Glutamatergic neuron (in vitro differentiated cells): ENCODE measurements at regions not wholly inside any gene's neighbourhood (a gene's known extent, or its start where the extent isn't known, plus 50 kb on each side); places are given as distances from the start of the nearest gene placed in this dataset.

Source experiments
- DNase-seq: peaks from one replicate; pipeline ENCODE4 v3.0.0; 2022
- H3K27ac Mint-ChIP-seq: one replicate; pipeline ENCODE4 v1.8.0; 2020; ENCODE audit warnings: mild to moderate bottlenecking, mixed read lengths, inconsistent platforms; ENCODE audit not compliant: unreplicated experiment
- H3K27me3 Mint-ChIP-seq: one replicate; pipeline ENCODE4 v1.8.0; 2020; ENCODE audit warnings: mild to moderate bottlenecking, moderate library complexity, mixed read lengths, inconsistent platforms; ENCODE audit not compliant: unreplicated experiment
- H3K36me3 Mint-ChIP-seq: one replicate; pipeline ENCODE4 v1.8.0; 2020; ENCODE audit warnings: mild to moderate bottlenecking, mixed read lengths, inconsistent platforms; ENCODE audit not compliant: unreplicated experiment
- H3K4me1 Mint-ChIP-seq: one replicate; pipeline ENCODE4 v1.8.0; 2020; ENCODE audit warnings: mild to moderate bottlenecking, low read depth, mixed read lengths, inconsistent platforms; ENCODE audit not compliant: unreplicated experiment
- H3K4me3 Mint-ChIP-seq: one replicate; pipeline ENCODE4 v1.8.0; 2020; ENCODE audit warnings: mild to moderate bottlenecking, mixed read lengths, inconsistent platforms; ENCODE audit not compliant: unreplicated experiment
- H3K9me3 Mint-ChIP-seq: one replicate; pipeline ENCODE4 v1.8.0; 2020; ENCODE audit warnings: mild to moderate bottlenecking, moderate library complexity, mixed read lengths, inconsistent platforms; ENCODE audit not compliant: unreplicated experiment
- TF ChIP-seq, protein P1 (sequence below): fragments of 200-600 bp; sonication (generic); IDR thresholded peaks from one replicate; pipeline ENCODE4 v1.5.0; 2021; ENCODE audit not compliant: partially characterized antibody, unreplicated experiment

DNA sequence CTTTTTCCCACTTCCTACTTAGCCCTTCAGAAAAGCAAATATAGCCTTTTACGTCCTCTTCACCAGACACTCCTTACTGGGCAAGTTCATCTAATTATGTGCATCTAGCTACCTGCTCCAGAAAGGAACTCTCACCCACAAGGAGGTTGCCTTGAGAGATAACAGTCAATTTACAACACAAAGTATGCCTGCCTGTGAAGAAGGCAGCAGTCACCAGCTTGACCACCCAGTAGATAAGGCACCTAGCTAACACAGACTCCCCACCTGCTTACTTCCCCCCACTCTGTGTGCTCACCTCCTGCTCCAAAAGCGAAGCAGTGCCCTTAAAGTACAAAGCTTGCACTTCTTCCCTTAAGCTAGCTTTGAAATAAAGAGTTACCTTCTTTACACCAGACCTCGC is 111.7 kb upstream of the MRPS30 start:
- H3K36me3 Mint-ChIP-seq, result no peaks in the 10 kb centered on the region
- H3K9me3 Mint-ChIP-seq, result no peaks in the 10 kb centered on the region
- no peak overlapping the region for H3K4me3 Mint-ChIP-seq
- H3K27ac Mint-ChIP-seq, result no peak overlapping the region
- TF ChIP-seq, protein P1, sequence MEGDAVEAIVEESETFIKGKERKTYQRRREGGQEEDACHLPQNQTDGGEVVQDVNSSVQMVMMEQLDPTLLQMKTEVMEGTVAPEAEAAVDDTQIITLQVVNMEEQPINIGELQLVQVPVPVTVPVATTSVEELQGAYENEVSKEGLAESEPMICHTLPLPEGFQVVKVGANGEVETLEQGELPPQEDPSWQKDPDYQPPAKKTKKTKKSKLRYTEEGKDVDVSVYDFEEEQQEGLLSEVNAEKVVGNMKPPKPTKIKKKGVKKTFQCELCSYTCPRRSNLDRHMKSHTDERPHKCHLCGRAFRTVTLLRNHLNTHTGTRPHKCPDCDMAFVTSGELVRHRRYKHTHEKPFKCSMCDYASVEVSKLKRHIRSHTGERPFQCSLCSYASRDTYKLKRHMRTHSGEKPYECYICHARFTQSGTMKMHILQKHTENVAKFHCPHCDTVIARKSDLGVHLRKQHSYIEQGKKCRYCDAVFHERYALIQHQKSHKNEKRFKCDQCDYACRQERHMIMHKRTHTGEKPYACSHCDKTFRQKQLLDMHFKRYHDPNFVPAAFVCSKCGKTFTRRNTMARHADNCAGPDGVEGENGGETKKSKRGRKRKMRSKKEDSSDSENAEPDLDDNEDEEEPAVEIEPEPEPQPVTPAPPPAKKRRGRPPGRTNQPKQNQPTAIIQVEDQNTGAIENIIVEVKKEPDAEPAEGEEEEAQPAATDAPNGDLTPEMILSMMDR, result no peak
- H3K4me1 Mint-ChIP-seq, result no peaks in the 10 kb centered on the region
- no peaks in the 10 kb centered on the region for H3K27me3 Mint-ChIP-seq
- DNase-seq, result no peak

DNA sequence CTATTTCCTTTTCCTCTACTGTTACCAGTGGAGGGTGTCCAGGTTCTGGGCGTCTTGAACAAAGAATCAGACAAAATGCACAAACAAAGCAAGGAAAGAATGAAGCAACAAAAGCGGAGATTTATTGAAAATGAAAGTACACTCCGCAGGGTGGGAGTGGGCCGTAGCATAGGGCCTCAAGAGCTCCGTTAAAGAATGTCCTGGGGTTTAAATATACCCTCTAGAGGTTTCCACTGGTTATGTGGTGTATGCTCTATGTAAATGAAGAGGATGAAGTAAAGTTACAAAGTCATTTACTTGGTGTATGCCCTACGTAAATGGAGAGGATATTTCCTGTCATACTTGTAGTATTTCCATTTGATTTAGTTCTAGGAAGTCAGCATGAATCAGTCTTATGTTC is 113.5 kb upstream of the MRPS30 start:
- no peak for DNase-seq
- H3K27ac Mint-ChIP-seq, result no peak overlapping the region
- H3K4me1 Mint-ChIP-seq, result no peaks in the 10 kb centered on the region
- TF ChIP-seq, protein P1, result no peak
- no peaks in the 10 kb centered on the region for H3K27me3 Mint-ChIP-seq
- no peak overlapping the region for H3K4me3 Mint-ChIP-seq
- H3K36me3 Mint-ChIP-seq, result no peaks in the 10 kb centered on the region
- H3K9me3 Mint-ChIP-seq, result no peaks in the 10 kb centered on the region

- Mint-ChIP-seq H3K36me3 (no peaks in the 10 kb centered on the region), H3K9me3 (no peaks in the 10 kb centered on the region), H3K27ac (no peak overlapping the region), H3K4me1 (peaks cover 8% of the 10 kb centered on the region), H3K4me3 (no peak overlapping the region), H3K27me3 (no peaks in the 10 kb centered on the region)
- TF ChIP-seq, protein P1, result no peak
- DNase-seq, result no peak
Observed at GRCh38 chr5:44691802-44692201, 116.9 kb upstream of the MRPS30 start.

DNA sequence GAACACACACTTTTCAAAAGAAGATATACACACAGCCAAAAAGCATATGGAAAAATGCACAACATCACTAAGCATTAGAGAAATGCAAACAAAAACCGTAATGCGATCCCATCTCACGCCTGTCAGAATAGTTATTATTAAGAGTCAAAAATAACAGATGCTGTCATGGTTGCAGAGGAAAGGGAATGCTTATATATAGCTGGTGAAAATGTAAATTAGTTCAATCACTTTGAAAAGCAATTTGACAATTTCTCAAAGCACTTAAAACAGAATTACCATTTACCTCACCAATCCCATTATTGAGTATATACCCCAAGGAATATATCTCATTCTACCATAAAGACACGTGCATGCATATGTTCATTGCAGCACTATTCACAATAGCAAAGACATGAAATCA is 126.8 kb upstream of the MRPS30 start:
- DNase-seq, result no peak
- TF ChIP-seq, protein P1, result no peak
- Mint-ChIP-seq H3K4me3 (no peak overlapping the region), H3K36me3 (no peaks in the 10 kb centered on the region), H3K27me3 (no peaks in the 10 kb centered on the region), H3K9me3 (peaks cover 7% of the 10 kb centered on the region), H3K4me1 (peaks cover 14% of the 10 kb centered on the region), H3K27ac (peak overlapping the region; percentile 86)

DNA sequence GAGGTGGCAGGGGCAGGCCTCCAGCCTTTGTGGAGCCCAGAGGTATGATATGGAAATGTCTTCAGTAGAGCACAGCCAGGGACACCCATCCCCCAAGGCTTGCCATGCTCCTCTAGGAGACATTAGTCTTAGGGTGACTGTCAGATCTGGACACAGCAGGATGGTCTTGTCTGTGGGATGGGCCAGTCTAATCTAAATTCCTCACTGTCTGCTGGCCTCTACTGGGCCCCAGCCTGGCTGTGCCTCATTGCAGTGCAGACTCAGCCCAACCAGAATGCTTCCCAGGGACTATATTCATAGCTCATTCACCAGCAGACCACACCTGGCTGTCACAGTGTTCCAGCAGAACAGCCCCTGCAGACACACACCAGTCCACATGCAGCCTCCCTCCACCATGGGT is 129.5 kb upstream of the MRPS30 start:
- TF ChIP-seq, protein P1, result no peak
- peaks cover 10% of the 10 kb centered on the region for H3K4me1 Mint-ChIP-seq
- no peak overlapping the region for H3K4me3 Mint-ChIP-seq
- no peak for DNase-seq
- peaks cover 7% of the 10 kb centered on the region for H3K9me3 Mint-ChIP-seq
- no peaks in the 10 kb centered on the region for H3K27me3 Mint-ChIP-seq
- H3K36me3 Mint-ChIP-seq, result no peaks in the 10 kb centered on the region
- no peak overlapping the region for H3K27ac Mint-ChIP-seq
